Astrocyte (in vitro differentiated cells and primary cell): ENCODE measurements at regions not wholly inside any gene's neighbourhood (a gene's known extent, or its start where the extent isn't known, plus 50 kb on each side); places are given as distances from the start of the nearest gene placed in this dataset.
"Not testable (repeated sequence)": the region's sequence is repeated elsewhere in the genome, so short reads cannot be mapped to it uniquely, and the experiment has no call there.

Experiments
- DNase-seq: peaks from one replicate; pipeline ENCODE4 v3.0.0-alpha.2; 2010; ENCODE audit warnings: low read depth
- FAIRE-seq: peaks from 2 replicates; lab custom pipeline; 2011; peaks lifted over from hg19 to GRCh38; lab: Jason Lieb, UNC
- H2AFZ ChIP-seq: 2 replicates; pipeline ENCODE4 v1.6.0; 2012; ENCODE audit warnings: low read depth, low read length, inconsistent platforms
- H3K27ac ChIP-seq: 2 replicates; pipeline ENCODE4 v1.5.1; 2011; ENCODE audit warnings: low read depth, low read length, inconsistent platforms
- H3K27me3 ChIP-seq: 2 replicates; pipeline ENCODE4 v1.6.0; 2011; ENCODE audit warnings: low read length, inconsistent platforms; ENCODE audit not compliant: insufficient read depth
- H3K36me3 ChIP-seq: 2 replicates; pipeline ENCODE4 v1.5.1; 2011; ENCODE audit warnings: low read length, inconsistent platforms; ENCODE audit not compliant: insufficient read depth
- H3K4me1 ChIP-seq: 2 replicates; pipeline ENCODE4 v1.5.1; 2011; ENCODE audit warnings: low read length, inconsistent platforms; ENCODE audit not compliant: insufficient read depth
- H3K4me2 ChIP-seq: 2 replicates; pipeline ENCODE4 v1.6.0; 2012; ENCODE audit warnings: low read length, inconsistent platforms
- H3K4me3 ChIP-seq: 2 replicates; pipeline ENCODE4 v1.5.1; 2011; ENCODE audit warnings: low read depth, mild to moderate bottlenecking, low read length, inconsistent platforms; ENCODE audit not compliant: insufficient read depth
- H3K79me2 ChIP-seq: 2 replicates; pipeline ENCODE4 v1.6.0; 2012; ENCODE audit warnings: mild to moderate bottlenecking, low read length, inconsistent platforms; ENCODE audit not compliant: insufficient read depth
- H3K9ac ChIP-seq: 2 replicates; pipeline ENCODE4 v1.6.0; 2012; ENCODE audit warnings: mild to moderate bottlenecking, low read length, inconsistent platforms
- H3K9me3 ChIP-seq: 2 replicates; pipeline ENCODE4 v1.5.1; 2012; ENCODE audit warnings: low read depth, mild to moderate bottlenecking, low read length, inconsistent platforms; ENCODE audit not compliant: insufficient read depth
- H4K20me1 ChIP-seq: 2 replicates; pipeline ENCODE4 v1.6.0; 2012; ENCODE audit warnings: low read length, inconsistent platforms; ENCODE audit not compliant: insufficient read depth
- H3K27ac Mint-ChIP-seq: one replicate; pipeline ENCODE4 v1.8.0; 2021; ENCODE audit warnings: mild to moderate bottlenecking, mixed read lengths; ENCODE audit not compliant: unreplicated experiment
- H3K27me3 Mint-ChIP-seq: one replicate; pipeline ENCODE4 v1.8.0; 2021; ENCODE audit warnings: low read depth, mixed read lengths; ENCODE audit not compliant: unreplicated experiment
- H3K36me3 Mint-ChIP-seq: one replicate; pipeline ENCODE4 v1.8.0; 2021; ENCODE audit warnings: low read depth, mixed read lengths; ENCODE audit not compliant: unreplicated experiment
- H3K4me1 Mint-ChIP-seq: one replicate; pipeline ENCODE4 v1.8.0; 2021; ENCODE audit warnings: low read depth, mixed read lengths; ENCODE audit not compliant: unreplicated experiment
- H3K4me3 Mint-ChIP-seq: one replicate; pipeline ENCODE4 v1.8.0; 2021; ENCODE audit warnings: mild to moderate bottlenecking, moderate library complexity, mixed read lengths; ENCODE audit not compliant: unreplicated experiment
- H3K9me3 Mint-ChIP-seq: one replicate; pipeline ENCODE4 v1.8.0; 2021; ENCODE audit warnings: mild to moderate bottlenecking, mixed read lengths; ENCODE audit not compliant: unreplicated experiment
- EZH2 ChIP-seq: IDR thresholded peaks from 2 replicates; pipeline ENCODE4 v1.6.1; 2012; ENCODE audit warnings: mild to moderate bottlenecking, low read length, inconsistent platforms; ENCODE audit not compliant: insufficient read depth
- TF ChIP-seq, protein P1 (sequence below): IDR thresholded peaks from 2 replicates; pipeline ENCODE4 v1.5.1; 2011; ENCODE audit warnings: low read depth, mild to moderate bottlenecking, inconsistent platforms, low read length, moderate library complexity; ENCODE audit not compliant: insufficient read depth

DNA sequence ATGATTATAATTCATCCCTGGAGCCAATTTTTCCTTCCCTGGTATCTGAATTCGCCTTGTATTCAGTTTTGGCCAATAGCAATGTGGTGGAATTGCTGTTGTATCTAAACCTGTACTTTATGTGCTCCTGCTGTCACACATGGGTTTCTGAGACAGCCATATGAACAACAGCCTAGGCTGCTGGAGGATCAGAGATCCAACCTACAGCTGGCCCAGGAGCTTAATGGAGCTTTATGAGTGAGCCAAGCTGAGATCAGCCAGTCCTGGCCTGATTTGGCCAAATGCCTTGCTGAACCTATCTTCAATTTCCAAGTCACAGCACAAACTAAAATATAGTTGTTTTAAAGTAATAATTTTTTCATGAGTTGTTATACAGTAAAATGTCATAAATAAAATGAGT is 1071.5 kb downstream of the PCDH7 start:
- Mint-ChIP-seq H3K36me3 (no peaks in the 10 kb centered on the region), H3K4me1 (peaks cover 13% of the 10 kb centered on the region), H3K9me3 (no peaks in the 10 kb centered on the region), H3K4me3 (no peak overlapping the region), H3K27me3 (no peaks in the 10 kb centered on the region), H3K27ac (no peak overlapping the region)
- no peaks in the 10 kb centered on the region for H3K27me3 ChIP-seq
- no peak for FAIRE-seq
- H3K9me3 ChIP-seq: no peaks in the 10 kb centered on the region
- H3K79me2 ChIP-seq: no peaks in the 10 kb centered on the region
- no peak overlapping the region for H3K9ac ChIP-seq
- no peak overlapping the region for H3K4me3 ChIP-seq
- no peaks in the 10 kb centered on the region for H4K20me1 ChIP-seq
- H3K4me1 ChIP-seq: no peaks in the 10 kb centered on the region
- TF ChIP-seq, protein P1, sequence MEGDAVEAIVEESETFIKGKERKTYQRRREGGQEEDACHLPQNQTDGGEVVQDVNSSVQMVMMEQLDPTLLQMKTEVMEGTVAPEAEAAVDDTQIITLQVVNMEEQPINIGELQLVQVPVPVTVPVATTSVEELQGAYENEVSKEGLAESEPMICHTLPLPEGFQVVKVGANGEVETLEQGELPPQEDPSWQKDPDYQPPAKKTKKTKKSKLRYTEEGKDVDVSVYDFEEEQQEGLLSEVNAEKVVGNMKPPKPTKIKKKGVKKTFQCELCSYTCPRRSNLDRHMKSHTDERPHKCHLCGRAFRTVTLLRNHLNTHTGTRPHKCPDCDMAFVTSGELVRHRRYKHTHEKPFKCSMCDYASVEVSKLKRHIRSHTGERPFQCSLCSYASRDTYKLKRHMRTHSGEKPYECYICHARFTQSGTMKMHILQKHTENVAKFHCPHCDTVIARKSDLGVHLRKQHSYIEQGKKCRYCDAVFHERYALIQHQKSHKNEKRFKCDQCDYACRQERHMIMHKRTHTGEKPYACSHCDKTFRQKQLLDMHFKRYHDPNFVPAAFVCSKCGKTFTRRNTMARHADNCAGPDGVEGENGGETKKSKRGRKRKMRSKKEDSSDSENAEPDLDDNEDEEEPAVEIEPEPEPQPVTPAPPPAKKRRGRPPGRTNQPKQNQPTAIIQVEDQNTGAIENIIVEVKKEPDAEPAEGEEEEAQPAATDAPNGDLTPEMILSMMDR: no peak
- TF ChIP-seq EZH2: no peak
- DNase-seq: no peak
- H3K36me3 ChIP-seq: no peaks in the 10 kb centered on the region
- no peak overlapping the region for H2AFZ ChIP-seq
- no peak overlapping the region for H3K4me2 ChIP-seq
- no peak overlapping the region for H3K27ac ChIP-seq

- no peak overlapping the region for H3K4me3 ChIP-seq
- Mint-ChIP-seq H3K4me1 (peaks cover 2% of the 10 kb centered on the region), H3K36me3 (no peaks in the 10 kb centered on the region), H3K4me3 (no peak overlapping the region), H3K9me3 (no peaks in the 10 kb centered on the region), H3K27me3 (no peaks in the 10 kb centered on the region), H3K27ac (no peak overlapping the region)
- DNase-seq (no peak), FAIRE-seq (no peak)
- no peaks in the 10 kb centered on the region for H3K4me1 ChIP-seq
- H3K79me2 ChIP-seq: no peaks in the 10 kb centered on the region
- TF ChIP-seq, protein P1: peak; percentile 15
- no peak for TF ChIP-seq EZH2
- no peaks in the 10 kb centered on the region for H3K27me3 ChIP-seq
- no peak overlapping the region for H2AFZ ChIP-seq
- H3K27ac ChIP-seq: no peak overlapping the region
- H3K9me3 ChIP-seq: no peaks in the 10 kb centered on the region
- no peak overlapping the region for H3K4me2 ChIP-seq
- no peak overlapping the region for H3K9ac ChIP-seq
- no peaks in the 10 kb centered on the region for H3K36me3 ChIP-seq
- no peaks in the 10 kb centered on the region for H4K20me1 ChIP-seq
Observed at GRCh38 chr4:31793907-31794306, 1073.7 kb downstream of the PCDH7 start.

GRCh38 chr4:31797052-31797451 is 1076.9 kb downstream of the PCDH7 start:
- not testable (repeated sequence) for H3K36me3 ChIP-seq, H3K27me3 ChIP-seq, H3K79me2 ChIP-seq, H4K20me1 ChIP-seq, H3K9me3 Mint-ChIP-seq, H3K27me3 Mint-ChIP-seq, H2AFZ ChIP-seq, H3K9me3 ChIP-seq, FAIRE-seq, H3K27ac Mint-ChIP-seq, DNase-seq, H3K4me1 Mint-ChIP-seq, H3K4me2 ChIP-seq, H3K4me1 ChIP-seq, H3K36me3 Mint-ChIP-seq, H3K4me3 Mint-ChIP-seq, H3K27ac ChIP-seq, H3K9ac ChIP-seq, H3K4me3 ChIP-seq
